ENCODE measurements at regions not wholly inside any gene's neighbourhood (a gene's known extent, or its start where the extent isn't known, plus 50 kb on each side); places are given as distances from the start of the nearest gene placed in this dataset.

DNA sequence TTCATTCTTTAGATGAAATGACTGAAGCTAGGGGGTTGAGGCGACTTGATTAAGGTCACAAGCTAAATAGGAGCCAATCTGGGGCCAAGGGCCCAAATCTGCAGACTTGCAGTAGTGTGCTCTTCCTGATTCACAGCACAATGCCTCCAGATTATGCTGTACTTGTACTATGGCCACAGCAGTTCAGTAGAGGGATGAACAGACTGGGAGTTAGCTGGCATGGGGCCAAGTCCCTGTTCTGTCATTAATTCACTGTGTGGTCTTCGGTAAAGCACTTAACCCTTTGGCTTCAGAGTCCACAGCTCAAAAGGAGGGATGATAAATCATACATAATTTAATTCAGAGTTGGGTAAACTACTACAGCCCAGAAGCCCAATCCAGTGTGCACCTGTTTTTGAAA lies 196.8 kb downstream of the XPNPEP1 start:
- WGBS, 5 donors, result 23 to 59% (median 39%) methylated on average over 2 of the region's 2 CpGs

DNA sequence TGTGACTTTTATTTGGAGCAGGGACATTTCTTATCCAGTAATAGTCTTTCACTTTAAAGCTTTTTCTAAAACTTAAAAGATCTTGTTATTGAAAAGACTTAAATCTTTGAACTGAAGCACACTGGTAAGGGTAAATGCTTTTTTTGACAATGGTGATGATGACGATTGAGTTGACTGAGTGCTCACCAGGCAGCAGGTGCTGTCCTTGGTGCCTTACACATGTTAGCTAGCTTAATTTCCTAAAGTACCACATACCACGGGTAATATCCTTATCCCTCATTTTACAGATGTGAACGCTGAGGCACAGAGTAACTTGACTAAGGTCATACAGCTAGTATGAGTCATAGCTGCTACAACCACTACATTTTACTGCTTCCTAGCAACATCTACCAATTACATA lies 200.0 kb downstream of the XPNPEP1 start:
- no peak overlapping the region for H3K4me3 ChIP-seq
- no peaks in the 10 kb centered on the region for H3K4me1 ChIP-seq
- intact Hi-C loops (cut with DNase I; ENCODE audit: low total_unique reads), result no loop called here
- H3K9me3 ChIP-seq, result no peaks in the 10 kb centered on the region
- WGBS, 5 donors, result 48 to 65% (median 55%) methylated on average over 3 of the region's 3 CpGs
- H3K27ac ChIP-seq, result no peak overlapping the region
- H3K36me3 ChIP-seq, result no peaks in the 10 kb centered on the region
- no peak for DNase-seq
- no peaks in the 10 kb centered on the region for H3K27me3 ChIP-seq (replicated peaks in 1 of 7)
- TF ChIP-seq POLR2A (IDR thresholded peaks at IDR 0.05) (no peak), CTCF (IDR thresholded peaks at IDR 0.05 in 8 of 11, conservative IDR thresholded peaks at IDR 0.05 in 3 of 11) (no peak), POLR2AphosphoS5 (IDR thresholded peaks at IDR 0.05) (no peak)

More for the DNA sequence above, 196.8 kb downstream of the XPNPEP1 start:
- Histone ChIP-seq H3K27me3 (replicated peaks in 1 of 7) (no peaks in the 10 kb centered on the region), H3K4me3 (no peak overlapping the region), H3K36me3 (no peaks in the 10 kb centered on the region), H3K9me3 (no peaks in the 10 kb centered on the region), H3K27ac (no peak overlapping the region), H3K4me1 (no peaks in the 10 kb centered on the region)
- intact Hi-C loops (cut with DNase I; ENCODE audit: low total_unique reads), result no loop called here
- TF ChIP-seq CTCF (IDR thresholded peaks at IDR 0.05 in 8 of 11, conservative IDR thresholded peaks at IDR 0.05 in 3 of 11) (no peak), POLR2AphosphoS5 (IDR thresholded peaks at IDR 0.05) (no peak), POLR2A (IDR thresholded peaks at IDR 0.05) (no peak)
- no peak for DNase-seq

DNA sequence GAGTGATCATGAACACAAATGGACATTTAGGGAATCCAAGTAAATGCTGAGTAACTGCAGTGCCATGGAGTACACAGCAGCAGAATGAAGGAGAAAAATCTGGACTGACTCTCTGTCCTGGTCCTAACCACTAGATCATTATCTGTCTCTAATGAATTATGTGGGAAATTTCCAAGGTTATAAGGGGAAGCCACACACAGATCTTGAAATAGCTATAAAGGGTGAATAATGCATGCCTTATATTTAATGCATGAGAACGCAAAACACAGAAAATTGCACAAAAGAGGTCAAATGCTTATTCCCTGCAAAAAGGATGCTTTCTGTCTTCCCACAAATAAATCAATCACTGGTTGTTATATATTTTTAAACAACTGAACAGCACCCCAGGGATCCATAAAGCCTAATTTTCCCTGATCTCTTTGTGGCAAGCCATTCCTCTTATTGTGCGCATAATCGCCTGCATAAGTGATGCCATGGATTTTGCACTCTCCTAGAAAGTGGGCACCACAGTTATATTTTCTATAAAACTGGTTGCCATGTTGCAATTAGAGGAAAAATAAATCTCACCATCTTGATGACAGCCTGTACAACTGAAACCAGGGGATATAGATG lies 201.8 kb downstream of the XPNPEP1 start:
- Histone ChIP-seq H3K27me3 (replicated peaks in 1 of 7) (no peaks in the 10 kb centered on the region), H3K4me1 (no peaks in the 10 kb centered on the region), H3K9me3 (no peaks in the 10 kb centered on the region), H3K27ac (no peak overlapping the region), H3K4me3 (no peak overlapping the region), H3K36me3 (no peaks in the 10 kb centered on the region)
- 85 to 97% (median 94%) methylated on average over 3 of the region's 3 CpGs for WGBS, 5 donors
- DNase-seq, result no peak
- TF ChIP-seq POLR2A (IDR thresholded peaks at IDR 0.05), result no peak
- no peak for TF ChIP-seq CTCF (IDR thresholded peaks at IDR 0.05 in 8 of 11, conservative IDR thresholded peaks at IDR 0.05 in 3 of 11)
- TF ChIP-seq POLR2AphosphoS5 (IDR thresholded peaks at IDR 0.05), result no peak
- intact Hi-C loops (cut with DNase I; ENCODE audit: low total_unique reads), result no loop called here

GRCh38 chr10:109706026-109706560 lies 217.2 kb downstream of the XPNPEP1 start:
- H3K27ac ChIP-seq, result no peak overlapping the region
- no peak overlapping the region for H3K4me3 ChIP-seq
- no peak for TF ChIP-seq CTCF (IDR thresholded peaks at IDR 0.05 in 8 of 11, conservative IDR thresholded peaks at IDR 0.05 in 3 of 11)
- TF ChIP-seq POLR2AphosphoS5 (IDR thresholded peaks at IDR 0.05), result no peak
- no peak for TF ChIP-seq POLR2A (IDR thresholded peaks at IDR 0.05)
- peaks cover 0 to 19% (median 10%) of the 10 kb centered on the region in 8 donors for H3K9me3 ChIP-seq
- H3K4me1 ChIP-seq, result no peaks in the 10 kb centered on the region
- no peak for DNase-seq
- intact Hi-C loops (cut with DNase I; ENCODE audit: low total_unique reads), result no loop called here
- whole genome bisulfite sequencing, 5 donors, result 31 to 55% (median 40%) methylated on average over 1 of the region's 1 CpG
- H3K27me3 ChIP-seq (replicated peaks in 1 of 7), result no peaks in the 10 kb centered on the region
- H3K36me3 ChIP-seq, result no peaks in the 10 kb centered on the region

All from spleen (tissue), 11 donors.